Activated CD4-positive, alpha-beta T cell treated with anti-CD3 and anti-CD28 coated beads, Interleukin-10, Interleukin-2, amounts not matched to agents 100 ng/mL and 50 ng/mL, durations not matched to agents 16 hours and 8 hours (primary cell): ENCODE measurements at regions not wholly inside any gene's neighbourhood (a gene's known extent, or its start where the extent isn't known, plus 50 kb on each side); places are given as distances from the start of the nearest gene placed in this dataset.
A peak's percentile ranks its signal among the peaks of the same experiment; 100 is the strongest.
"Not testable (repeated sequence)": the region's sequence is repeated elsewhere in the genome, so short reads cannot be mapped to it uniquely, and the experiment has no call there.

ENCODE experiments used
- DNase-seq: peaks from one replicate; pipeline ENCODE4 v3.0.0-alpha.2; 2020

DNA sequence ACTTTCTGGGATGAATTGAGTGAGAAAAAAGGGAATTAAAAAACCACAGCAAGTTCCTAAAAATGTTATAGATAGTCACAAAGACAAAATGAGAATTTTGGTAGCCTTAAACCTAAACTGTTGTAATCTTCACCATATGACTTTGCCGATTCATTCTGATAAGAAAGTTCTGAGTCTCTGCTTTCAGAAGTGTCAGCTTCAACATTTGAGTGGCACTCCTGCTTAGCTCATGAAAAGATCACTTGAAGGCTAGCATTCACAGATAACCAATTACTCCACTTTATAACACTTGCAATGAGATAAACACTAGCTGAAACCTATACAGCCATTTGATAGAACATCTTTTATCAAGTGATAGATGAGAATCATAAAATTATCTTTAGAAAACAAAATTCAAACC lies 288.1 kb upstream of the POU1F1 start:
- no peak for DNase-seq

DNA sequence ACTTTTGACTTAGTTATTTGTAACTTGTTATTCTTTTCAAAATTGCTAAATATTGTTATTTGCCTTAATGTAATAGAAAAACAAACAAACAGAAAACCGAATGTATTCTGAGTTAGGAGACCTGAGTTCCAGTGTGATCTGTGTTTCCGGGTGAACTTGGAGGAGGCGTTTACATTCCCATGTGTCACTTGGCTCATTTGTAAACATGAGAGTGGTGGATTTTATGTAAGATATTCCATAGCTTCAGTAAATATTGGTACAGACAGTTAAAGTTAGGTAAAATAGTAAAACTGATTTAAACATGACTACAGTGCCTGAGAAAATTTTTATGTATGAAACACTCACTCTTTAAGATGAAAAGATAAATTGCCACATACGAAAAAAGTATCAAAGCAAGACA lies 287.3 kb upstream of the POU1F1 start:
- no peak for DNase-seq

DNA sequence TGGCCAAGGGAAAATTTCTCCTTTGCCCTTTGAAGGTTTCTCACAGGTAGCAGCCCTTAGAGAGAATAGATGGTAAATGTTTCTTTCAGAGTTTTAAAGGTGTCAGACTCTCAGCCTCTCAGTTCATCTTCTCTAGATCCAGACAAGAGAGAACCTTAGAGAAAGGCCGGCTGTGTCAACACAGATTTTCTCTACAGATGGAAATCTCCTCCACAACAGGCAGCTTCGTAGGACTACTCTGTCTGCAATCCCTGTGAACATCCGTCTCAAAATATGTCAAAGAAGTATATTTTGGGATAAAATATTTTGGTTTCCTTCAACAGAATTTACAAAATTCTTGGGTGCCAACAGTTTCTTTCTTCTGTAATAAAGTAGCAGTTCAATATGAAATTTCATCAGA lies 282.1 kb upstream of the POU1F1 start:
- no peak for DNase-seq

DNA sequence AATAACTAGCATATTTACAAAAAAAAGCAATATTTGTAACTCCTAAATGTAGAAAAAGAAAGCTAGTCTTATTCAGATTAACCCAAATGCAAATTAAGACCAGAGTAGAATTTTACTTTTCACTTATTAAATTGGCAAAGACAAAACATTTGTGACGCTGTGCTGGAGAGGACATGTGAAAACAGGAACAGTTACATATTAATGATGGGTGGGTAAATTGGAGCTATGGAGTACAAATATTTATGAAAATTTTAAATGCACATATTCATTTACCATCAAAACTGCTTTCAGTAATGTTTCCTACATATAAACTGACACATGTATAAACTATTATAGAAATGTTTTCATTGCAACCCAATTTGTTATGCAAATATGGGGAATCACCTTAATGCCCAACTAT lies 278.9 kb upstream of the POU1F1 start:
- no peak for DNase-seq

DNA sequence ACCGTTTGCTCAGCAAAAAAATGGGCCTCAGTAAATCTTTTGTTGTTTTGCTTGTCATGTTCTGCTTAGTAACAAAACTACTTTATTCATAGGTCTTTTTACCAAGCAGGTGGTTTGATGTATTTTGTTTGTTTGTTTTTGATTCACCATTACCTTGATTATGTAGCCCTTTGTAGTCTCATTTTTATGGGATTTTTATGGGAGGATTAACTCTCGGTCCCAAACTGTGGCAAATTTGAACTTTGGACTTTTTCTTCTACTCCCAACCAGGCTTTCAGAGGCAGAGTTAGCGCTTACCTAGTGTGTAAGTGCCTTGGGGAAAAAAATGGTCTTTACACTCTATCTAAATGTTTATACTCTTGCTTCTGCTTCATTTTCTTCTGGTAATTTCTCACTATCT lies 276.7 kb upstream of the POU1F1 start:
- DNase-seq, result no peak

DNA sequence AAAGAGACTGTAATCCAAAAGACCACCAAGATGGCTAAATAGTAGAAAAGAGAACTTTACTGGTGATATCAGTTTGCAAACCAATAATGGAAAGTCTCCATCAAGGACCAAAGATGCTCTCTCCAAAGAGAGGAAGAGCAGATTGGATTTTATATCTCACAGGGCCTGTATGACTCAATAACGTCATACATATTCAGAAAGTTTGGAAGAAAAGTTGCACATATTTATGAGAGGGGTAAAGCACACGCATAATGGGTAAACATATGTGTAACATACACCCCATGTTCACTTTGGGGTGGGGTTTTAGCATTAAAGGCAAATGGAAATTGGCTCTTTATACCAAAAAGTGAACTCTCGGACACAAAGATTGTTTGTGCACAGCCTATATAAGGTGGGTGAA lies 274.5 kb upstream of the POU1F1 start:
- no peak for DNase-seq

DNA sequence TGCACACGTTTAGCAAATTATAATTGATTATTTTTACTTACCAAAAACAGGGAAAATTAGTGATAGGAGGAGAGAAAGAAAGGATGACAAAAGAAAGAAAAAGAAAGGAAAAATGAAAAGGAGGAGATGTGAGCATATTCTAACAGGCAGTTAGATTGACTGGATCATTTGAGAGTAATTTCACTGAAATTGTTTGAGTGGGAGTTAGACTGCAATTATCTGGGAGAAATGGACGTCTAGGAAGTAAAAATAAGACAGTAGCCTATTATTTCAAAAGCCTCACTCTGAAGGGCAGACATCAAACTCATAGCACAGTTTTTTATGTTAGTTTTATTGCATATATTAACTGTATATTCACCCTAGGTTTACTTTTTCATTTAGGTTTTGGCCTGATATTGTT lies 272.8 kb upstream of the POU1F1 start:
- DNase-seq, result no peak

DNA sequence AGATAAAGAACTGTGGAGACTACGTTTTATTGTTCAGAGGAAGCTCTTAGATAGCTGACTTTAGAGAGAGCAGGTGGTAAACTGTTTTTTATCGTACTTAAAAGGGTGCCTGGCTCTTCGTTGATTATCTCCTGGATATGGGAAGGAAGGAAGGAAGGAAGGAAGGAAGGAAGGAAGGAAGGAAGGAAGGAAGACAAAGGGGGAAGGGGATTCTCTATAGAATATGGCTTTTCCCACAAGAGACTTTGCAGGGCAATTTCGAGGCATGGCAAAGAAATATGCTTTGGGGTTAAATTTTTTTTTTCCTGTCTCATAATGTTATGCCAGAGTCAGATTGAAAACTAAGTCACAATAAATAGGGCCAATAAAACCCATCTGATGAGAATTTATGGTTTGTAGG lies 271.9 kb upstream of the POU1F1 start:
- DNase-seq, result no peak

DNA sequence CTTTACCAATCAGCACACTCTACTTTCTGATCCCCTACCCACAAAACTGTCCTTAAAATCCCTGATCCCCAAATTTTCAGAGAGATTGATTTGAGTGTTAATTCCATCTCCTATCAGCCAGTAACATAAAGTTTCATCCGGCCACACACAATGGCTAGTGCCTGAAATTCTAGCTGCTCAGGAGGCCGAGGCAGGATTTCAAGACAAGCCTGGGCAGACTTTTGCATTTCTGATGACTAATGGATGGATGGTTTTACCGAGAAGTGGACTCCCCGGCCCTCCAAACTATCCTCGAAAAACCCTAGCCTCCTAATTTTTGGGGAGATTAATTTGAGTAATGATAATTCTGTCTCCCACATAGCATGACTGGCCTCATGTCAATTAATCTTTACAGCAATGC lies 269.8 kb upstream of the POU1F1 start:
- no peak for DNase-seq

DNA sequence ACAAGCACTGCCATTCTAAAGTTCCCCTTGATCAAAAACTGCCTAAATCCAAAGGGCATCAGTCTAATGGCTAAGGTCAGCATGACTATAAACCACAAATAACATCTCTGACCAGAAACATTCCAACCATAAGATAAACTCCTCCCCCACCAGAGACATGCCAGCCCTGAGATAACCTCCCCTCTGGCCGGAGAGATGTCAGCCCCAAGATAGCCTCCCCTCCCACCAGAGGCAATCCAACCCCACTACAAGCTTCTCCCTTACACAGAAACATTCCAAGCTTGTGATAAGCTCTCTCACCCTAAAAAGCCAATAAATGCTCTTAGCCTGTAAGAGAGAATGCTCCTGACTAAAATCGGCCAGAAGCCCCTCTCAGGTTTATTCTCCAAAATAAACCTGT lies 267.0 kb upstream of the POU1F1 start:
- DNase-seq, result not testable (repeated sequence)

DNA sequence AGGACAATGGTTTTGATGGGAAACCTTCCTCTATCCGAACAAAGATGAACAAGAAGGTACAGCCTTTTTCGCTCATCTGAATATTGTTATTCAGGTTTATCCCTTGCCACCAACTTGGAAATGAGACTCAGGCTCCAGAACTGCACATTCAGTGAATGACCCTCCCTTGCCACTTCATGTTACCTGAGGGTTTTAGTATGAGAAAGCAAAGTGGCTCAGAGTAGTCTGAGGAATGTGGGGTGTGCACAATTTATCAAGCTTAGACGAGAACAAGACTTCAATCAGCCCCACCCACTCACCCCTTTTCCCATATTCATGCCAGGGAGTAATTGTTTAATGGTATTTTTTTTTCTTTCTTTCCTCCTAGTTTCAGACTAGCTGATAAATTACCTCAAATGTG lies 265.3 kb upstream of the POU1F1 start:
- DNase-seq, result no peak

DNA sequence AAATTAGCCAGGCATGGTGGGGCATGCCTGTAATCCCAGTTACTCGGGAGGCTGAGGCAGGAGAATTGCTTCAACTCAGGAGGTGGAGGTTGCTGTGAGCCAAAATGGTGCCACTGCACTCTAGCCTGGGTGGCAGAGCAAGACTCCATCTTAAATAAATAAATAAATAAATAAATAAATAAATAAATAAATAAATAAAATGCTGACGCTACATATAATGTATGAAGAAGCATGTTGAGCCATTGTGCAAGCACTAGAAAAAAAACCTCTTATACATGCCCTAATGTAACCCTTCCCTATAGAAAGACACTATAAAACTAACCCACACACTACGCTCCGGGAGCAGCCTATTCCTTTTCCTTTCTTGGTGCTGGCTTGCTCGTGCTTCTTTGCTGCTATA lies 262.3 kb upstream of the POU1F1 start:
- DNase-seq, result not testable (repeated sequence)

DNA sequence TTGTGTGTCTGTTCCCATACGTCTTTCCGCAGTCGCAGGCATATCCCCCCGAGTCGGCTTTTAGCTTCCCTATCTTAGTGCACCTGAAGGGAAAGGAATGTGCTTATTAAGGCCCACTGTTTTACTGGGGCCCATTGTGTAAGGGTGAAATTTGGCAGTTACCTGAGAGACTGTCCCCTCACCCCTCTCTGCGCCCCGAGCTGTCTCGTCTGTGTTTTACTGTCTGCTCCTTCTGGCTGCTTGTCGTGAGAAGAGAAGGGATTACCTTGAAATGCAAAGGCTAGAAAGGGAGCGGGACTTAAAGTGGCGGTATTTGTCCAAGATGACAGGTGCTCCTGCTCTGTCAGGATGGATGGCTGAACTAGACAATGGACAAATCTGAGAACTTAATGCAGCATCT lies 233.0 kb upstream of the POU1F1 start:
- DNase-seq, result no peak

DNA sequence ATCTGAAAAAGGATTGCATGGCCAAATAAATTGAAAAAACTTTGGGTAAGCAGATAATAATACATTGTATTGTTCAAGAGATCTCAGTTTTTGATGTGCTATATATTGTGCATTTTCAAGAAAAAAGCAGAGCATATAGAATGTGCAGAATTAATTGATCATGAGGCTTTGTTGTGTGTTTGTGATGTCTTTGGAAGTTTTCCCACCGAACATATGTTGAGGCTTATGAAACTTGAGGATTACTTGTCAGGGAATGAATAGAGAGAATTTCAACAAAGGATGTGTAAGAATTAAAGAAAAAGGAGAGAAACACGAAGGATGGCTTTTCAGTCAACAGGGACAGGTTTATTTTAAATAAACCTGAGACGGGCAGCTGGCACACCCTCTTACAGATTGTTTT lies 232.5 kb upstream of the POU1F1 start:
- DNase-seq, result no peak

DNA sequence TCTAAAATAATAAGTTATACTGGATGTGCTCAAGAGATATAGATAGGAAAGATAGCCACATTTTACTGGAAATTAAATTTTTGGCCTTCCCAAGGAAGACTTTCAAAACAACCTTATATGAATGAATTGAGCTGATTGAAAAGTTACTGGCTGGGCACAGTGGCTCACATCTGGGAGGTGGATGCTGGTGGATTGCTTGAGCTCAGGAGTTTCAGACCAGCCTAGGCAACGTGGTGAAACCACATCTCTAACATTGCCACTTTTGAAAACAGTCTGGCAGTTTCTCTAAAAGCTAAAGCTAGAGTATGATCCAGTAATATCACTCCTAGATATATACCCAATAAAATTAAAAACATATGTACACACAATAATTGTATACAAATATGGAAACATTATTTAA lies 231.4 kb upstream of the POU1F1 start:
- no peak for DNase-seq

DNA sequence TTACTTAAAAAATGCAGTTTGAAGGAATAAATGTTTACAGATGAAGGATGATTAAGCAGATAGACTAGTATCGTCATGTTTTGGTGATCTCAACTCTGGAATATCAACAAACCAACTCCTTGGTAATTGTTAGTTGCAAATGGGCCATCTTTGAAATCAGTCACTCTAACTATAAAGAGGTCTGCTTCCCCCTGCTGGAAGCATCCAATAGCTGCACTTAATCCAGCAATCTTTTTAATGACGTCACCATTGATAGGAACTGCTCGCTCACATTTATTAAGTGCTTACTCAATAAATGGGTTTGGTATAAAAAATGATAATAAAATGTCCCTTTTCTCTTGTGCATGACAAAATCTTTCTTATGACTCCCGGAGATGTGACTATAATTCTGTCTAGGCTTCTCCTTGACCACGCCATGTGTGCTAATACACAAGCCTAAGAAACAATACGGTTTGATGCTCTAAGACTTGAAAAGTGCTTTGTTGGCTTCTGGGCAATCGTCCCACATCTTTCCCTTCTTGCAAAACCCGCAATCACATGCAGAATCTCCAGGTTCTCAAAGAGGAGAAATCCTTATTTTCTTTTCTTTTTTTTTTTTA lies 227.6 kb upstream of the POU1F1 start:
- DNase-seq, result peak; percentile 48

DNA sequence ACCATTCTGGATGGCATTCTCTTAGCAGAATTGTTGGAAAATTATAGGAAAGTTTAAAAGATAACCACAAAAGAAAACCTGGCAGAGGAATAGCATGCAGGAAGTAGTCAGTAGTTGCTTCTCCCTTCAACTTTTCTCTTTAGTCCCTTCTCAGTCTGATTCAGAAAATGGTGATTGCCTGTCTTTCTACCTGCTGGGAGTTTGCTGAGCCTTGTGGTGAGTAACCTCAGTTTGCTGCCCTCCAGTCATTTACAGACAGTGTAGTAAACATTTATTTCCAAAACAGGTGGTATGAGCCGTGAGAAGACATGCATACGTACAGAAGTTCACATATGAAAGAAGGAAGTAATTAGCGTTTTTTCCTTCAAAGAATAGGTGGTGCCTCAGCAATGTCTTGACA lies 224.7 kb upstream of the POU1F1 start:
- no peak for DNase-seq

DNA sequence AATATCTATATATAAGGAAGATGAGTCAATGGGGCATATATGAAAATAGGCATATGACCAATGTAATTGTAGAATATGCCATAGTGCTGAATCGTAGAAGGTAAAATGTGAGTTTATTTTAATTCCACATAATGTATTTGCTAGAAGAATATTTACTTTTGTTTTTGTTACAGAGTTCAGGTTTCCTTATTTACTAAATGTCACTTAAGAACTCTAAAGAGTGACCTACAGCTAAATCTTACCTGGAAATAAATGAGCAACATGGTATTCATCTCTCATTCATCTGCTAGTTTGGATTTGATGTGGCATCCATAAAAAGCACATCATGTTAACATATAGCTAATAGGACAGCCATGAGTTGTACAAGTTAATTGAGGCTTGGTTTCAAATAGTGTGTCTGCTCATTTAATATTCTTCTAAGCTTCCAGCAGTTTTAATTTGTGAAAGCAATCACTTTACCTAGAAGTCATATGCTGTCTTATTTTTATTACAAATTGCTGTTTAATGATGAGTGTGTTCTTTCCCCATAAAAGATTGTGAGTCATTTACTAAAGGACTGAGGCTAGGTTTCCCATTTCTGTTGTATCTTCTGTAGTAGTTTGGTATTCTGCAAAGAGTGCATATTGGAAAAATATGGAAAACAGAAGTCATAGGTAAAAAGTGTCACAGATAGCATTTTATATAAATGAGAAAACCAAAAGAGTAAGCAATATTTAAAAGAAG lies 222.1 kb upstream of the POU1F1 start:
- no peak for DNase-seq

DNA sequence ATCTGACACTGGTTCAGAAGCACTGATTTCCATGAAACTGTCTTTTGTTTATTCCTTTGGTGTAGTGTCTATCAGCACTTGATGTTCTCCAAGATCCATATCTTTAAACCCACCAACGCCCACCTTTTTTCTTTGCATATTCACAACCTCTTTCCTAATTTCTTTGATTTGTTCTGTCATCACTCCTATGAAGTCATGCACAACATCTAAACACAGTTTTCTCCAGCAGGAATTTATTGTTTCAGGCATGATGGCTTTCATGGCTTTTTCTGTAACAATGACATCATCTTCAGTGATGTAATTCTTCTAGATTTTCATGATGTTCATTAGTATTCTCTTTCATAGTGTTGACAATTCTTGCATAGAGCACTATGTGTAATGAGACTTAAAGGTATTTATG lies 219.6 kb upstream of the POU1F1 start:
- no peak for DNase-seq

DNA sequence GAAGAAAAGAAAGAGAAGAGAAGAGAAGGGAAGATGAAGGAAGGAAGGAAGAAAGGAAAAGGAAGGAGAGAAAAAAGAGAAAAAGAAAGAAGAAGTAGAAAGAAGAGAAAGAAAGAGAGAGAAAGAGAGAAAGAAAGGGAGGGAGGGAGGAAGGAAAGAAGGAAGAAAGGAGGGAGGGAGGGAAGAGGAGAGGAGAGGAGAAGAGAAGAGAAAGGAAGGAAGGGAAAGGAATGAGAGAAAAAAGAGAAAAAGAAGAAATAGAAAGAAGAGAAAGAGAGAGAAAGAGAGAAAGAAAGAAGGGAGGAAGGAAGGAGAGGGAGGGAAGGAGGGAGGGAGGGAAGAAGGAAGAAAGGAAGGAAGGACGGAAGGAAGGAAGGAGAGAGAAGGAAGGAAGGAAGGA lies 217.9 kb upstream of the POU1F1 start:
- DNase-seq, result no peak

DNA sequence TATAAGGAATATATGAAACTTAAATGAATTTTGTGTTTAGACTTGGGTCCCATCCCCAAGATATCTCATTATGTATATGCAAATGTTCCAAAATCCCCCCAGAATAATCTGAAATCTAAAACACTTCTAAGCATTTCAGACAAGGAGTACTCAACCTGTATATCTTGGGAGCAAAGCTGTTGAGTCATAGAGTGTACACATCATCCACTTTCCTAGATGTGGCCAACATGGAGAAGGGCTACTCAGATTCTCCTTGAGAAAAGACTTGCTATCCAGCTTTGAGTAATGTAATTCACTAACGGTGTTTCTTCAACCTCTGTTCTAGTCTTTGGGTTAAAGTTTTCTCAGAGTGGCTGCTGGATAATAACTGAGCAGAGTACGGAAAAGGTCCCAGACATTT lies 215.5 kb upstream of the POU1F1 start:
- no peak for DNase-seq

DNA sequence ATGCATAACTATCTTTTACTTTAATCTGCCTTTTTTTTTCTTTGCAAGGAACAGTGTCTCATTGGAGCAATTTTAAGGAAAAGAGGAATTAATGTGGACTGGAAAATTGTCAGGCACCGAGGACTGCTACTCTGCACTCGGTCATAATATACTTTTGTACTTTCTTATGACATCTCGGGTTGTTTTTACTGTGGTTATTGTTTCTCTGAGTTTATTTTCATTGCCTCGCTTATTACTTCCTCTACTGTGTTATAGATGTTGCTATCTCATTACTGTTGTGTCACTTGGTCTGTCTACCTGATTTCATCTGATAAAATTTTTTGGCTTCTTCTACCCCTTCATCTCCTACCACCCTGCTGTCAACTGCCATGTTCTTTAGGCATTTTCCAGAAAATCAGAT lies 213.5 kb upstream of the POU1F1 start:
- DNase-seq, result no peak

DNA sequence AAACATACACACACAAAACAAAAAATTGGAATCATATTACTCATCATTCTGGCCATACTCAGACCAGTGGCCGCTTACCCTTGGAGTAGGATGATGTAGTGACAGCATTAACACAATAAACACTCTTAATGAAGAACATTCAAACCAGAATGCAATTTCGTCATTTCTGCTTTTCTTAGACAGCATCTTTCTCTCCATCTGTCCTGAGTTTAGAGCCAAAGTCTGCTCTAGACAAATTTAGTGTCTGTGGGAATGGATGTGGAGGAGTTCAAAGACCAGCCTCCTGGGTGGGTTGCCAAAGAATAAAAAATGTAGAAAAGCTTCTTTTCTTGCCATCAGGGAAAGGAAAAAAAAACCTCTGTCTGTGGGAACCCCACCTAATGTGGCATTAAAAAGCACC lies 212.4 kb upstream of the POU1F1 start:
- DNase-seq, result no peak

DNA sequence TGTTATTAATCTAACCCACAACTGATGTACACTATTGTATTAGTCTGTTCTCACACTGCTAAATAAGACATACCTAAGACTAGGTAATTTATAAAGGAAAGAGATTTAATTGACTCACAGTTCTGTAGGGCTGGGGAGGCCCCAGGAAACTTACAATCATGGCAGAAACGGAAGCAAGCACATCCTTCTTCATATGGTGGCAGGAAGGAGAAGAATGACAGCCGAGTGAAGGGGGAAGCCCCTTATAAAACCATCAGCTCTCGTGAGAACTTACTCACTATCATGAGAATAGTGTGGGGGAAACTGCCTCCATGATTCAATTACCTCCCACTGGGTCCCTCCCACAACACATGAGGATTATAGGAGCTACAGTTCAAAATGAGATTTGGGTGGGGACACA lies 210.3 kb upstream of the POU1F1 start:
- not testable (repeated sequence) for DNase-seq

DNA sequence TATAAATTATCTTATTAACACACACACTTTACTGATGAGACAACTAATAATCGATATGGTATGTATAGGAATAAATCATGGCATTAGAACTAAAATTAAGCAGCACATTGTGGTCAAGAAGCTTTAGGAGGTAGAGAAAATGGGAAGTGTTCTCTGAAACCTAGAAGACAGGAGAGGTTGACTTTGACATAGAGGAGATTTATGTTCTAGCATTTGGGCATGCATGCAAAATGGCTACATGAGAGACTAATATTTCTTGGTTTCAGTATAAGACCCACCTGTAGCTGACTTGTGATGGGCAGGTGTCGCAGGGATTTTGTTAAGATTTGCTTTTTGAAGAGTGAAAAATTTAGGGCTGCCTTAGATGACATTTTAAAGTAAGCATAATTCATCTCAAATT lies 209.7 kb upstream of the POU1F1 start:
- no peak for DNase-seq
